H9 (cell line): ENCODE measurements at regions not wholly inside any gene's neighbourhood (a gene's known extent, or its start where the extent isn't known, plus 50 kb on each side); places are given as distances from the start of the nearest gene placed in this dataset.

Source experiments
- DNase-seq: peaks from one replicate; pipeline ENCODE4 v3.0.0-alpha.2; 2017
- H2AFZ ChIP-seq: one replicate; pipeline ENCODE4 v1.6.1; 2013; ENCODE audit warnings: mild to moderate bottlenecking, low read length, control low read depth, moderate library complexity
- H2AK5ac ChIP-seq: 2 replicates; pipeline ENCODE4 v1.6.1; 2013; ENCODE audit warnings: low read length, control low read depth, mixed read lengths; ENCODE audit not compliant: insufficient read length
- H2BK120ac ChIP-seq: one replicate; pipeline ENCODE4 v1.6.1; 2013; ENCODE audit warnings: low read depth, mild to moderate bottlenecking, low read length, control low read depth, inconsistent platforms; ENCODE audit not compliant: poor library complexity, severe bottlenecking
- H2BK12ac ChIP-seq: 2 replicates; pipeline ENCODE4 v1.6.1; 2013; ENCODE audit warnings: low read length, control low read depth, mixed read lengths, low read depth; ENCODE audit not compliant: insufficient read length
- H2BK15ac ChIP-seq: 2 replicates; pipeline ENCODE4 v1.6.1; 2013; ENCODE audit warnings: low read depth, low read length, control low read depth
- H2BK20ac ChIP-seq: one replicate; pipeline ENCODE4 v1.6.1; 2013; ENCODE audit warnings: low read depth, mild to moderate bottlenecking, low read length, control low read depth, inconsistent platforms; ENCODE audit not compliant: poor library complexity, severe bottlenecking
- H2BK5ac ChIP-seq: 2 replicates; pipeline ENCODE4 v1.6.1; 2013; ENCODE audit warnings: low read length, control low read depth, mixed read lengths; ENCODE audit not compliant: insufficient read length
- H3K14ac ChIP-seq: 2 replicates; pipeline ENCODE4 v1.6.1; 2013; ENCODE audit warnings: low read length, control low read depth; ENCODE audit not compliant: insufficient read depth
- H3K18ac ChIP-seq: 2 replicates; pipeline ENCODE4 v1.6.1; 2013; ENCODE audit warnings: low read depth, mild to moderate bottlenecking, mixed read lengths, low read length, control low read depth; ENCODE audit not compliant: insufficient read length
- H3K23ac ChIP-seq: 2 replicates; pipeline ENCODE4 v1.6.1; 2013; ENCODE audit warnings: low read length, control low read depth, mixed read lengths, low read depth; ENCODE audit not compliant: insufficient read length
- H3K23me2 ChIP-seq: 2 replicates; pipeline ENCODE4 v1.6.1; 2013; ENCODE audit warnings: low read depth, mild to moderate bottlenecking, mixed read lengths, low read length, control low read depth; ENCODE audit not compliant: insufficient read length, poor library complexity, severe bottlenecking
- H3K27ac ChIP-seq: 2 replicates; pipeline ENCODE4 v1.5.1; 2013; ENCODE audit warnings: low read length, control low read depth, mixed read lengths, low read depth; ENCODE audit not compliant: insufficient read length
- H3K27me3 ChIP-seq: 2 replicates; pipeline ENCODE4 v1.6.1; 2013; ENCODE audit warnings: low read length, control low read depth, inconsistent platforms; ENCODE audit not compliant: insufficient read depth
- H3K4ac ChIP-seq: 2 replicates; pipeline ENCODE4 v1.6.1; 2013; ENCODE audit warnings: low read depth, mild to moderate bottlenecking, control low read depth, inconsistent platforms, low read length, moderate library complexity
- H3K4me1 ChIP-seq: 2 replicates; pipeline ENCODE4 v1.6.1; 2013; ENCODE audit warnings: low read length, control low read depth, inconsistent platforms; ENCODE audit not compliant: insufficient read depth
- H3K4me2 ChIP-seq: 2 replicates; pipeline ENCODE4 v1.6.1; 2013; ENCODE audit warnings: low read length, control low read depth, mixed read lengths; ENCODE audit not compliant: insufficient read length, insufficient read depth
- H3K56ac ChIP-seq: 2 replicates; pipeline ENCODE4 v1.6.1; 2013; ENCODE audit warnings: low read depth, mild to moderate bottlenecking, mixed read lengths, low read length, control low read depth; ENCODE audit not compliant: insufficient read length
- H3K79me1 ChIP-seq: 2 replicates; pipeline ENCODE4 v1.6.1; 2013; ENCODE audit warnings: low read depth, mild to moderate bottlenecking, moderate library complexity, low read length, control low read depth, inconsistent platforms; ENCODE audit not compliant: insufficient read depth, poor library complexity, severe bottlenecking
- H3K79me2 ChIP-seq: 2 replicates; pipeline ENCODE4 v1.6.1; 2013; ENCODE audit warnings: low read length, control low read depth, inconsistent platforms; ENCODE audit not compliant: insufficient read depth
- H3K9ac ChIP-seq: 2 replicates; pipeline ENCODE4 v1.6.1; 2013; ENCODE audit warnings: low read length, control low read depth, mixed read lengths; ENCODE audit not compliant: insufficient read length; ENCODE audit errors: extremely low read depth
- H3K9me3 ChIP-seq: one replicate; pipeline ENCODE4 v1.6.1; 2013; ENCODE audit warnings: low read depth, low read length, inconsistent platforms; ENCODE audit not compliant: control insufficient read depth
- H3T11ph ChIP-seq: one replicate; pipeline ENCODE4 v1.6.1; 2013; ENCODE audit warnings: mild to moderate bottlenecking, low read length, control low read depth, inconsistent platforms
- H4K20me1 ChIP-seq: one replicate; pipeline ENCODE4 v1.6.1; 2013; ENCODE audit not compliant: control insufficient read depth, insufficient read length, insufficient read depth
- H4K5ac ChIP-seq: 2 replicates; pipeline ENCODE4 v1.6.1; 2013; ENCODE audit warnings: low read depth, mild to moderate bottlenecking, mixed read lengths, low read length, control low read depth; ENCODE audit not compliant: insufficient read length
- H4K8ac ChIP-seq: replicated peaks from 2 replicates; pipeline ENCODE4 v1.6.1; 2013; ENCODE audit warnings: low read length, control low read depth, mixed read lengths, low read depth; ENCODE audit not compliant: insufficient read length
- H4K91ac ChIP-seq: 2 replicates; pipeline ENCODE4 v1.6.1; 2013; ENCODE audit warnings: low read depth, mild to moderate bottlenecking, moderate library complexity, mixed read lengths, low read length, control low read depth; ENCODE audit not compliant: insufficient read length
- H3K27ac Mint-ChIP-seq, 3 experiments: 2 replicates in 2 of 3; 3 replicates in 1 of 3; pipeline ENCODE4 v1.8.0; 2020 to 2021; ENCODE audit warnings: mixed read lengths in 3 of 3, mild to moderate bottlenecking in 1 of 3, moderate library complexity in 1 of 3
- H3K27me3 Mint-ChIP-seq: 2 replicates; pipeline ENCODE4 v1.8.0; 2021; ENCODE audit warnings: low read depth, mild to moderate bottlenecking, moderate library complexity, mixed read lengths
- H3K36me3 Mint-ChIP-seq, 3 experiments: 2 replicates in 2 of 3; 3 replicates in 1 of 3; pipeline ENCODE4 v1.8.0; 2020 to 2021; ENCODE audit warnings: low read depth in 3 of 3, mixed read lengths in 3 of 3; ENCODE audit not compliant: insufficient read depth in 1 of 3
- H3K4me1 Mint-ChIP-seq, 2 experiments: 2 replicates each; pipeline ENCODE4 v1.8.0; 2020; ENCODE audit warnings: mixed read lengths in 2 of 2
- H3K4me3 Mint-ChIP-seq, 2 experiments: 2 replicates in 1 of 2; 3 replicates in 1 of 2; pipeline ENCODE4 v1.8.0; 2020 to 2021; ENCODE audit warnings: mild to moderate bottlenecking in 2 of 2, mixed read lengths in 2 of 2, moderate library complexity in 1 of 2
- H3K9me3 Mint-ChIP-seq, 2 experiments: 2 replicates in 1 of 2; 3 replicates in 1 of 2; pipeline ENCODE4 v1.8.0; 2020; ENCODE audit warnings: mild to moderate bottlenecking in 2 of 2, mixed read lengths in 2 of 2, moderate library complexity in 1 of 2
- CTCF ChIP-seq: fragments of 200-600 bp; sonication (generic); conservative IDR thresholded peaks from 3 replicates; pipeline ENCODE4 v1.8.0; 2021; ENCODE audit warnings: antibody characterized with exemption, mild to moderate bottlenecking
- WGBS: extraction: QIAGEN DNeasy Blood & Tissue Kit; methylation state at CpG from one replicate; pipeline ENCODE4 v1.1.7; 2013; ENCODE audit warnings: missing lambda C conversion rate, low lambda C conversion rate, mixed read lengths; ENCODE audit not compliant: insufficient read length; ENCODE audit errors: extremely low coverage; 5-methylcytosine and 5-hydroxymethylcytosine counted together

GRCh38 chr2:177114712-177115111 lies 97.9 kb upstream of the HNRNPA3 start:
- Histone ChIP-seq H4K5ac (no peak overlapping the region), H2AFZ (no peak overlapping the region), H3K9ac (no peak overlapping the region), H4K20me1 (no peaks in the 10 kb centered on the region), H2BK15ac (no peak overlapping the region), H3K4ac (no peak overlapping the region), H3K27ac (no peak overlapping the region), H3K18ac (no peak overlapping the region), H2BK5ac (no peak overlapping the region), H3K14ac (no peak overlapping the region), H3K79me1 (no peaks in the 10 kb centered on the region), H4K91ac (no peak overlapping the region), H3K79me2 (no peaks in the 10 kb centered on the region), H3T11ph (no peak overlapping the region), H2BK20ac (no peak overlapping the region), H3K4me1 (no peaks in the 10 kb centered on the region), H3K27me3 (no peaks in the 10 kb centered on the region), H2BK12ac (no peak overlapping the region), H3K56ac (no peak overlapping the region), H3K4me2 (no peak overlapping the region), H3K9me3 (no peaks in the 10 kb centered on the region), H3K23ac (no peak overlapping the region), H3K23me2 (no peaks in the 10 kb centered on the region), H2AK5ac (no peak overlapping the region), H2BK120ac (no peak overlapping the region), H4K8ac (no peak overlapping the region)
- Mint-ChIP-seq H3K4me1 (peaks cover 6 to 8% of the 10 kb centered on the region in 2 experiments), H3K36me3 (no peaks in the 10 kb centered on the region), H3K9me3 (no peaks in the 10 kb centered on the region), H3K27ac (no peak overlapping the region), H3K27me3 (no peaks in the 10 kb centered on the region), H3K4me3 (no peak overlapping the region)
- TF ChIP-seq CTCF, result no peak
- WGBS, result no CpG with 5 or more reads among the region's 5 CpGs
- DNase-seq, result no peak
